Stimulated activated CD4-positive, alpha-beta T cell treated with anti-CD3 and anti-CD28 coated beads, Interleukin-15, amount 100 ng/mL, for 48 hours (primary cell): ENCODE measurements at regions not wholly inside any gene's neighbourhood (a gene's known extent, or its start where the extent isn't known, plus 50 kb on each side); places are given as distances from the start of the nearest gene placed in this dataset.

Source experiments
- DNase-seq, 2 donors: peaks; one replicate each; pipeline ENCODE4 v3.0.0-alpha.2; 2020; ENCODE audit warnings: low read depth in 2 of 2

DNA sequence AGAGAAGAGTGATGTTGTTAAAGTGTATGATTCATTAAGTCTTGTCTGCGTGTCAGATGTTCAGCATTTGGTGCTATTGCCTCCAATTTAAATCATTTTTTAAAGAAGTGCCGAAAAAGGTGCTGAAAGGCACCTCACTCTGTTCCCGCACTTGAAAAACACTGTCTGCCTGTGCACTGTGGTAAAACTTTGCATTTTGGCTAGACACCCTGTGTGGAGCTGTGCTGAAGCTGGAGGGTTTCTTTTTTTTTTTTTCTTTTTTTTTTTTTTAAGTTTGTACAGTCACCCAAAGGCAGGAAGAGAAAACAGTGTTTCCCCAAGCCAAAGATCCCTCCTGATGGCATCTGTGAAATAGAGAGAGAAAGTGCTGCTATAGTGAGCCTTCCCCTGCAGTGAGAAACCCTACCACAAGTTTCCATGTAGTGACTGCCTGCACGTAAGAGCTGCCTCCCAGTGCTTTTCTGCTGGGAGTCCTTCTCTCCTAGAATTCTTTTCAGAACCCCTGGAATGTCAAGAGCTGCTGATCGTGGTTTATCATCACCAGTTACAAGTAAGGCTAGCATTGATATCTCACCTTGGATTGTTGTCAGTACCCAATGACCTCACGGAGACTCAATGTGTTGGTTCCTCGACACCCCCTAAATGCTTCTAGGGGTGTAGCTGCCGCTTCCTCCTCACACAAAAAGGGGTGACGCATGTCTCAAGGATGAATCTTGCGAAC, 116.0 kb upstream of the SOX9 start:
- no peak for DNase-seq

DNA sequence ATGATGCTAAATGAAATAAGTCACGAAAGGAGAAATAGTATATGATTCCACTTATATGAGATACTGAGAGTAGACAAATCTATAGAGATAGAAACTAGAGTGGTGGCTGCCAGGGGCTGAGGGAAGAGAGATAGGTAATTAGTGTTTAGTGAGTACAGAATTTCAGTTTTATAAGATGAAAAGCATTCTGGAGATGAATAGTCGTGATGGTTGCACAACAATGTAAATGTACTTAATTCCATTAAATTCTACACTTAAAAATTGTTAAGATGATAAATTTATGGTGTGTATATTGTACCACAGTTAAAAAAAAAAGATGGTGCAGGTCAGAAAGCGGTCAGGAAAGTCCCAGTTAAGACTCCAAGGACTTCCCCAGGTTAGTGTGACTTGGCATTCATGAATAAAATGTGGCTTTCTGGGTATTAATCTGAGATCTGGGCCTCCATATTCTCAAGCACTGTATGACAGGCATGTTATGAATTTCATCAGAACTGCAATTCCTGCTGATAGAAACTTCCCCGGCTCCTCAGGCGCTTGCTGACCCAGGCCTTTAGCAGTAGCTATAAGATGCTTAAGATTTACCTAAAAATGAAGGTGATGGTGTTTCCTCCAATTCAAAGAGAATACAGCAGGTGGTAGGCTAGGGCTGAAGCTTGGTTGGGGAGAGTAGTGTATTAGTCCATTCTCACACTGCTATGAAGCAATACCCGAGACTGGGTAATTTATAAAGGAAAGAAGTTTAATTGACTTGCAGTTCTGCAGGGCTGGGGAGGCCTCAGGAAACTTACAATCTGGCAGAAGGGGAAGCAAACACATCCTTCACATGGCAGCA, 115.3 kb upstream of the SOX9 start:
- no peak for DNase-seq

DNA sequence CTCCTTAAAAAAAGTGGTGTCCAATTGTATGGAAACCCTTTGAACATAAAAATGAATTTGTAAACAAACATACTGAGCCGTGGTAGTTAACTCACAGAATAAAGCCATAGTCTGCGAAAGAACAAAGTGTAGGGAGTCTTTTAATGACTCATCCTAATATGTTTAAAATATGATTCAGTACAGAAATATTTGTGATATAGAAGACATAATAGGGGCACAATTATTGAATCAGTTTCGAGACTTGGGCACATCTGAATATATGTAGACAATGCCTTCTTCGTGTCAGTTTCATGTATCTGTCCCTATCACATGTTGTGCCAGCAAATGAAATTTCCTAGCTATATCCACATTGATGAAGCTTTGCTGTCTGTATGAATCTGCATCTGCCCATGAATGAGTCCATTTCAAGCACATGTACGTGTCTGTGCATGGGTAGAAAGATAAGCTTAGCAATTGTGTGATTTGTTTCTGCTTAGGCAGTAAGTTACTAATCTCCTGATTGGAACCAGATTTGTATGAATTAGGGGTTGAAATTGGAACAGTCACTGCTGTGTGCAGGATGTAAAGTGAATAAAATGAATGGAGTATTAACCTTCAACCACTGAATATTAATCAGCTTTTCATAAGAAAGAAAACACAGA, 112.5 kb upstream of the SOX9 start:
- no peak for DNase-seq

DNA sequence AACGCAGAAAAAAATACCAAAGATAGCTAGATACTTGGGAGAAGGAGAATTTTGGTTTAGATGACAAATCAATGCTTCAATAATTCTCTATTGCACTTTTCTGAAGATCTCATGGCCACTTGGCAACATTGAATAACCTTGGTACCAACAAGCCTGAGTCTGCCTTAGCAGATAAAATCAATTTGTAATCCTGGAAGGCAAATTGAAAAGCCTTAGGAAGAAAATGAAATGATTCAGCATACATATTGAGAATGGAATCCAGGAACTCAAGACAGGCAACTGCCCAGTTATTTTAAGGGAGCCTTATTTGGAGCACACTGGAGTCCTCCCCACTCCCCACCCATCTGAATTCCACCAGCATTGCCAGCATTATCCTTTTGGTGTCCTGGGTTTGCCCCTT, 109.3 kb upstream of the SOX9 start:
- no peak for DNase-seq

DNA sequence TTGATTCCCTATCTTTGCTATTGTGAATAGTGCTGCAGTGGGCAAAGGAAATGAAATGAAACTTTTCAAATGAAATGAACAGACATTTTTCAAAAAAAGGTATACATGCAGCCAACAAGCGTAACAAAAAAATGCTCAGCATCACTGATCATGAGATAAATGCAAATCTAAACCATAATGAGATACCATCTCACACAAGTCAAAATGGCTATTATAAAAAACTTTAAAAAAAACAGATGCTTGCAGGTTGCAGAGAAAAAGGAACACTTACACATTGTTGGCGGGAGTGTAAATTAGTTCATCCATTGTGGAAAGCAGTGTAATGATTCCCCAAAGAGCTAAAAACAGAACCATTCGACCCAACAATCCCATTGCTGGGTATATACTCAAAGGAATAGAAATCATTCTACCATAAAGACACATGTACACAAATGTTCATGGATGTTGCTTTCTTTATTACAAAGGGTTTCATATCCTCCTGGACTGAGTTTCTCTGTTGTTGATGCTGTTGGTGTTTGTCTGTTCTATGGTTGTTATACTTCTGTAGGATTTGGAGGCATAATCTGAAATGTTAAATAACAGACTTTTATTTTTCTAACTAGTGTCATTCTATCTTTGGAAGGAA, 99.3 kb upstream of the SOX9 start:
- no peak for DNase-seq

DNA sequence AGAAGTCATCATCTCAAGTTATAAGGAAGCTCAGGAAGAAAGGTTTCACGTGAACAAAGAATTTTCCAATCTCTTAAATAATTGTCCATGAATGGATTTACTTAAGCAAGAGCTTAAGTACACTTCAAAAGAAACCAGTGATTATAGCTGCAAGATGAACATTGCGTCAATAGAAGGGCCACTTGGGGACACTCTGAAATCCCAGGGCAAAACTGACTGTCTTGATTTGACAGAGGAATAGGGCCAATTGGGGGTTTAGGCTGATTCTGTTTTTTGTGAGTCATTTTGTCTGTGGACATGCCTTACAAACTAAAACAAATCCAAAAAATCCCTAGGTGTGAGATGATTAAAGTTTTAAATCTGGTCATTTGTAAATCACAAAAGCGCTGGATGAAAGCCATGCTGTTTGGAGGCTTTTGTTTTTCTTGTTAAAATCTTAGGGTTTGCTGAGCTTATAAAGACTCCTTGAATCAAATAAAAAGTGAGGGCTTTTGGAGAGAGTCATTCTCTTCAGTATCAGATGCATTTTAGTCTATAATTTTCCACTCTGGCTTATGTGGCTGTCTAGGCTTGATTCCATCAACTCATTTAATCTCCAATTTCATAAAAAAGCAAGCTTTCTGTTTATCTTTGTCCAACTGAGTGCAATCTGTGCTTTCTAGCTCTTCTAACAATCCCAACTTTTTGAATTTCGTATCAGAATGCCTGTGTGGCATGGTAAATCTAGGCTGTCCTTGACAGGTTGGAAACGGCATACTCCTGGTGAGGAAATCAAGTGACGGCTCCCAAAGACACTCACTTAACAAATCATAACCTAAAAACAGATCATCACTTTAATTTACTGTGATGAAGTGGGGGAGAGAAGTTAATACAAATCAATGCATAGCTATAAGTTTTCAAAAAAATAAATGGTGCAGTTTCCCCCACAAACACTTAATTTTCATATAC, 98.2 kb upstream of the SOX9 start:
- DNase-seq = no peak

DNA sequence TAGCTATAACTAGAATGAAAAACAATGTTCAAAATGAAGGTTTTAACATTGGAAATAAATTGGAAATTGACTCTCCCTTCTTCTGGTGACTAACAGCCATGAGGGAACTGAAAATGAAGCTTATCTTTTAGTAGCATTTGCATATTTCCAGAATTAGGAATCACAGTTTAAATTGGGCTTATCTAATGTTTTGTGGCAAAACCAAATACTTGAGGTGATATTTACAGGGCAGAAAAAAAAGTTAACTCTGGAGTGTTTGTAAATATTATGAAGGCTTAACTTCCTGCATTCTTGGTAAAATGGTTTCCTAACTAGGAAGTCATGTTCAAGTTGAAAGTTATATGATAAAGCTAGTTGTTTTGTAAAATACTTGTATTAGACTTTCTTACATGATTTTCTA, 96.4 kb upstream of the SOX9 start:
- no peak for DNase-seq

DNA sequence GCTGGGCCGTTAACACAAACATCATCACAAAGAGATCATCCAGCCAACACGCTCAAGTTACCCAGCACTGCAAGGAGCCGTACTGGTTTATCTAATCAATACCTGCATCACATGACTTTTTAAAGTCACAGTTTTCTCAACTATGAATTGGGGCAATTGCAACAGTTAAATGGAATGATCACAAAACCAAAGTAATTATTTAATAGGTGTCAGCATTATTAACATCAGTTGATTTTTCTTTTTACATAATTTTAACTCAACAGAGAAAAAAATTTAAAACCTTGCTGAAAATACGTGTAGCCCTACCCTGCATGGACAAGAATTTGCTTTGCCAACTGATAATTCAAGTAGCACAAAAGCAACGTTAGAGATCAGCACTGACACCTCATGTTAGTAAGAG, 95.7 kb upstream of the SOX9 start:
- DNase-seq = no peak

DNA sequence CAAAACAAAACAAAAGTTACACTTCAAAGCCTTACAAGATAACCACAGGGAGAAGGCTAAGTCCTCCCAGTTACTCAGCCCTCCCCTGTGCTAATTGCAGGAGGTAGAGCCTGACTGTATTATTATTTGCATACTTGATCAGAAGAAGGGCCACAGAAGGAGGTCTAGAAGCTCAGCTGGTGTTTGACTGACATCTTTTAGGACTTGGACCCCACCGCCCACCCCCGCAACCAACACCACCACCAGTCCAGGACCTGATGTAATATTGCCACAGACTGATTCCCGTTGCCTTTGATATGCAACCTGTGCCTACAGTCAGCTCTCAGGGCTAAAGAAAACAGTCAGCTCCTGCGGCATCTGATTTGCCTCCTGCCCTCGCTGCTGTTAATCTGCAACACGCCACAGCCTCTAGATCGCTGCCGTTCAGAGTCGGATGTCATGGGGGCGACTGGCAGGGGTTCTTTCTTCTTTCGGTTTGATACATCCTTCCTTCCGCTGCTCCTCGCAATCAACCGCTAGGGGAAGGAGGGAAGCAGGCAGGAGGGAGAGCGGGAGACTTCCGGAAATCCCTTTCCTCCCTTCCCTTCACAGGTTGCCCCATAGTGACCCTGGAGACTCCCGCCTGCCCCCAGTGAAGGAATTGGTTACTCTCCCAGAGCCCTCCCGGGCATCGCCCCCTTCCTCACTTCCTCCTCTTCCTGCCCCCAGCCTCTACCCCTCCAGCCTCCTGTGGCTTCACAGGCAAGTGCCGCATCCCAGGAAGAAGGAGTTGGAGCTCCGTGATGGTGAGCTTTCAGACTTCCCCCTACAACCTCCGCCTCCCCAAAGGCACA, 90.5 kb upstream of the SOX9 start:
- no peak for DNase-seq

DNA sequence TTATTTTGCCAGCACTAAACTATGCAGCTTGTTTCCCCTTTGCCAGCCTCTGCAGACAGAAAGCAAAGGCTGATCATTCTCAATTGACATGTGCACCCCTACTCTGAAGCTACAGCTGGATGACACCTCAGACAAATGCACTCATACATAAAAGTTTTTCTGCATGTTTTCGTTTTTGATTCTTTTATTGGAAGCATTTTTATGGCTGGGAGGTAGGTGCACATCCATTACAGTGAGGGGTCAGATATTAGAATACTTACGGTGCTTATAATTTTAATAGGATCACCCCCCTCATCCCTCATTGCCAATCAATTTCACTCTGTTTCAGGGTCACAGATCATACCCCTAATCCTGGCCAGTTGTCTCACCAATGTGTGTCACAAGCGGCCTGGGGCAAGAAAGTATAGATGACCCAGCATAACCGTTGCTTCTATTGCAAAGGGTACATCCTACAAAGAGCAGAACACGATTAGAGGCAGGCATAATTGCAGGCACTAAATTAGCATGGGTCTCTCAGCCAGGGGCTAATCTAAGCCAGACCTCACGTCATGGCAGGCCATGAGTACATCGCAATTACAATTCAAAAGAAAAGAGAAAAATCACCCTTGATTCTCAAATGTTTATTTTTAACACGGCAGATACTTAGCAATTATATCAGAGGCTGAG, 89.5 kb upstream of the SOX9 start:
- DNase-seq = no peak

DNA sequence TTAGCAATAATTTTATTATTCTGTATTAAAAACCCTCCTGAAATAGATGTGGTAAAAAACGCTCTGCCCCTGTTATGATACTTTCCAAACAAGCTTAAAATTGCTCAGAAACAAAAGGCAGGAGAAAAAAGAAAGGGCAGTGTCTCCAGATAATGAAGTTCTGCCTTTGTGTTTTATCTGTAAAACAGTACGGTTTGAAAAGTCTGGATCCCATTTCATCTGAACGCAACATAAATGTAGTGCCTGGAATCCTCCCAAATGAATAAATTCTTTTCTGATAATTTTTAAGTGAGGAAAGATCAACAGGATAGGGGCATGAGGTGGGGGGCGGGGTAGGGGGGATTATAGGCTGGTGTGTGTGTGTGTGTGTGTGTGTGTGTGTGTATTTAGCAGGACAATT, 87.5 kb upstream of the SOX9 start:
- no peak for DNase-seq

DNA sequence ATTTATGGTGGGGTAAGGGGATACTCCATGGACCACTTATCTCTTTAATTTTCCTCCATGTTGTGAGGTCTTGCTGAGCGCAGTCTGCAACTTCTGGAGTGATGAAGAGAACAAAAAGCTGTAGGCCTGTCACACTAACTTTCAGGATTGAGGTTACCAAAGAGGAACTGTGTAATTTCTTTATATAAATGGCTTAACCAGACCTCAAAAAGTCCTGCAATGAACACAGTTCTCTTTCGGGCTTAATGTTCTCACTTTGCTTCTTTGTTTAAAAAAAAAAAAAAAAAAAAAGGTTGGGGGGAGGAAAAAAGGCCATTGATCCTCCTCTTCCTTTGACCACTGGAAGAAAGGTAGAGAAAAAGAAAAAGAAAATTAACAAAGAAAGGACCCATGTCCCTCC, 86.8 kb upstream of the SOX9 start:
- no peak for DNase-seq

DNA sequence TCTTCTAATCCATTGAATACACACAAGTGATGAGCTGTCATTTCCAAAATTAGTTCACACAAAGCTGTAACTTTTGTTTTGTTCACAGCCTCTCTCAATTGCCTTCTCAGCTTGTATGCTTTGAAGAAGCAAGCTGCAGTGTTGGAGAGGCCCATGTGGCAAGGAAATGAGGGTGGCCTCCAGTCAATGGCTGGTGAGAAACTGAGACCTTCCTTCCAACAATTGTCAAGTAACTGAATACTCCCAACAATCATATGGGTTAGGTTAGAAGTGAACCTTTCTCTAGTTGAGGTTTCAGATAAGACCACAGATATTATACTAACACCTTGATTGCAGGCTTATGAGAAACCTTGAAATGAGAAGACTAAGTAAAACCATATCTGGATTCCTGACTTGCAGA, 82.4 kb upstream of the SOX9 start:
- no peak for DNase-seq

DNA sequence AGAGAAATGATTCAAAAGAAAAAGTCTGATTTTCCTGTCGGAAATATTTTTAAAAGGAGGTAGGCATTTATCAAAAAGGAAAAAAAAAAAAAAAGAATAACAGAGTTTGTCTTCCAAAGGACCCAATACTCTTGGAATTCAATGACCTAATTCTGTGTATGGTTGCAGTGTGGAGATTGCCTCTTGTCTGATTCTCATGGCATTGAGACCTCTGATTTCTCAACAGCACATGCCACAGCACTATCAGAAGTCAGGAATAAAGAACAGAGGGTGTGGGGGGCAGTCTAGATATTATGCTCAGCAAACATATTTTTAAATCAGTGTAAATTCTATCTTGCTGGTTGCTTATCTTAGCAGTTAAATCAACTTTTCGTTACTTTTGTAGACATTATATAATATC, 81.3 kb upstream of the SOX9 start:
- no peak for DNase-seq

DNA sequence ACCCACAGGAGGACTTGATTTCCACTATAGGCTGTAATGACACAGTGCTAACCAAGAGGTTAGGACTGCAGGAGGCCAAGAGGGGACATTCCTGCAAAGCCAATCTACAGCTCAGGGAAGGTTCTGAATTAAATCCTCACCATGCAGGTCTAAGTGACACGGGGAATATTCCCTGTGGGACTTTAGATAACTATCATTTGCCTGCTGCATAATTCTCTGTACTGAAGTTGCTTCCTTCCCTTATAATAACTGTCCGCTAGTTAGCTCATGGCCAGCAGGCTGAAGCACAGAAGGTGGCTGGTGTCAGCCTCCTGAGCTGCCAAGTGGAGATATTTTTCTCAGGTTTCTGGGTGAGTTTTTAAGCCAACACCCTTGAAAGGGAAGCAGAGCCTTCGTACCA, 74.6 kb upstream of the SOX9 start:
- DNase-seq = no peak

DNA sequence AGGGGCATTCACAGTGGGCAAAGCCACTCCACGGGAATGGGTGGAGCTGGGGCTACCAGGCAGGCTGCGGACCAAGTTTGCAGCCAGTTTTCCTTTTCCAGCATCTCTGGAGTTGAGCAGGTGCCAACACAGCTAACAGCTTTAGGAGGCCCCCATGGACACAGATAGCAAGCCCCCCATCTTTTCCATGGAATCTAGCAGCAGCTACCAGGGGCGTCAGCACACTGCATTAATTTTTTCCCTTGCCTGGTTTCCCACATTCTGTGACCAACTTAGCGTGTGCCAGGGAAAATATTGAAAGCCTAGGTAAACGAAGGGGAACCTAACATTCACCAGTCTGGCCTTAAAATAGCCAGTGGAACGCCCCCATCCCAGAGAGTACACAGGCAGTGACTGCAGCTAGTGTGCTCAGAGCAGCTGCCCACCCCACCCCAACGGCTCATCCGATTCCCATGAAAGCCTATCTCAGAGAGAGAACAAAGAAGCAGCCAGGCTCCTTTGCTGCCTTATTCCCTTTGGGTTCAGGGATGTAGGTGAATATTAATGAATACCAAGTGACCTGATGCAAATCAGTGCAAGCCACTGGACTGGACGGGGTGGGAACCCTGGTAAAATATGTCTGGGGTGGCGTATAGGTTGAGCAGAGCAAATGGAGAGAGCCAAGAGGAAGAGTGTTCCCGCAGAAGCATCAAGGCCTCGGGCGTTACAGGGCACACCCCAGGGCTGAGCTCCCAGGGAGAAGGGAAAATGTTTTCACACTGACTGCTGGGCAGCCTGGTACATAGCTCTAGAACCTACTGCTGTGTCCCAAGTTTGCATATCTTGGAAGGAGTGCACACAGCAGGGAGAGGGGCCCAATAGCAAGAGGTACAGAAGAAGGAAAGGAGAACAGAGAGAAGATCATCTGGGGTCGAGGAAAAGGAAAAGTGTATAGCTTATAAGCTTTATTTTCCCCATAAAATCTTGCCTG, 73.9 kb upstream of the SOX9 start:
- DNase-seq = no peak

DNA sequence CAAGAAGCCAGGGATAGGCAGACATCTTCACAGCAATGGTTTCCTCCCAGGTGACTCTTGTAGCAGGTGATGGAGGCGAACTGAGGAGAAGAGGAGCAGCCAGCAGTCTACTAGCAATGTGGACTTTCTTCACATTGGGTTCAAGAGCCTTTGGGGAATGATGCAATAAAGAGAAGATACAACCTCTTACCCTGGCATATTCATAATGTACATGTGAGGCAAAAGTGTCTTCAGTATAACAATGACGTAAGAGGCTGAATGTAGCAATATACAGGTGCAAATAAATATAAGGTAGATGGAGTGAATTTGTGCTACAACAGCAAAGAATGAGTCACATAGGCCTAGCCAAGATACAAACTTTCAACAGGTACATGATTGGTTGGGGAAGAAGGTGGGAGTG, 70.9 kb upstream of the SOX9 start:
- DNase-seq = no peak

DNA sequence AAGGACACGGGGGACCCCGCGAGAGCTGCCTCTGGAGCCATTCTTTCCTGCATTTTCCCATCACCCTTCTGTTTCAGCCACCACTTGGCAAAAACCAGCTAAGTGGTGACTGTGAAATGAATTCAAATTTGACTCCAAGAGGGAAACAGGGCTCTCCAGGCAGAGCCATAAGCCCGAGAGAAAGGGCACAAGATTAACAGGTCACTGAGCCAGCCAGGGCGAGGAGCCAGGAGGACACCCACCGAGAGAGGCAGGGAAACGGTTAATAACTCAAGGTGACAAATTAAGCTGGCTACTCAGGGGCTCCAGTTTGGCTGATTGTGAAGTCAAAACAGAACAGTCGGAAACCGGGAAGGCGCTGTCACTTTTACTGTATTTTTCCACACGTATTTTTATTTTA, 67.8 kb upstream of the SOX9 start:
- DNase-seq = no peak

DNA sequence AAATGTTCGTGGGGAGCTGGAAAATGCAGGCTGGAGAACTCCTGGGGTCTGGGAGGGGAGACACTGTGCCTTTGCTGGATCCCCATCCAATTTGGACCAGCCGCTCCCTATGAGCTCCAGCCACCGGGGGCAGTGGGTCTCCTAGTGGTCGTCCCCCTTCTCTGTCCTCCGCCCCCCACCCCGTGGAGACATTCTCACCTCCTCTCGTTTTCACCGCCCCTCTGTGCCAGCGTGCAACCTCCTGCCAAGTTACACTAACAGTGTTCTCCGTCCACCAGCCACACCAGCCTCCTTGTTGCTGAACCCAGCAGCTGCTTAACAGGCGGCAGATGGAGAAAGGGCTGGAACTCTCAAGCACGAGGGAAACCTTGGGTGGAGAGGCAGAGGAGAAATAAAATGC, 67.4 kb upstream of the SOX9 start:
- no peak for DNase-seq
